CD4-positive, CD25-positive, alpha-beta regulatory T cell (primary cell): ENCODE measurements at regions not wholly inside any gene's neighbourhood (a gene's known extent, or its start where the extent isn't known, plus 50 kb on each side); places are given as distances from the start of the nearest gene placed in this dataset.

Experiments used
- ATAC-seq, 2 donors: fragments of 150-1000 bp; cut with Tn5 transposase; one replicate each; pipeline ENCODE4 v1.10.0; 2021; ENCODE audit warnings: low read depth in 2 of 2, moderate number of reproducible peaks in 2 of 2, moderate library complexity in 1 of 2
- DNase-seq, 3 donors: peaks; one replicate each; pipeline versions ENCODE4 v3.0.0 to v3.0.0-alpha.2; 2012 to 2022; ENCODE audit warnings: mixed read lengths in 1 of 3
- H3K27ac ChIP-seq: one replicate; pipeline ENCODE4 v1.7.0; 2013; ENCODE audit warnings: mild to moderate bottlenecking, low read length; ENCODE audit not compliant: insufficient read depth, poor library complexity, severe bottlenecking
- H3K27me3 ChIP-seq: one replicate; pipeline ENCODE4 v1.7.0; 2013; ENCODE audit warnings: low read length; ENCODE audit not compliant: control insufficient read depth, insufficient read depth
- H3K36me3 ChIP-seq: one replicate; pipeline ENCODE4 v1.7.0; 2013; ENCODE audit warnings: mild to moderate bottlenecking, low read length, moderate library complexity; ENCODE audit not compliant: control insufficient read depth, insufficient read depth
- H3K4me1 ChIP-seq: 2 replicates; pipeline ENCODE4 v1.7.0; 2013; ENCODE audit warnings: mild to moderate bottlenecking, low read length; ENCODE audit not compliant: insufficient read depth, control insufficient read depth, poor library complexity, severe bottlenecking
- H3K4me3 ChIP-seq: one replicate; pipeline ENCODE4 v1.7.0; 2013; ENCODE audit warnings: low read depth, mild to moderate bottlenecking, low read length, moderate library complexity
- H3K9me3 ChIP-seq, 2 experiments: 1 replicate in 1 of 2; 2 replicates in 1 of 2; pipeline ENCODE4 v1.7.0; 2013; ENCODE audit warnings: low read length in 2 of 2, mild to moderate bottlenecking in 1 of 2, moderate library complexity in 1 of 2; ENCODE audit not compliant: control insufficient read depth in 2 of 2
- H3K27ac Mint-ChIP-seq, 3 donors: one replicate each; pipeline ENCODE4 v1.8.0; 2020 to 2022; ENCODE audit warnings: mild to moderate bottlenecking in 3 of 3, mixed read lengths in 3 of 3, moderate library complexity in 2 of 3
- H3K27me3 Mint-ChIP-seq: one replicate; pipeline ENCODE4 v1.8.0; 2022; ENCODE audit warnings: mild to moderate bottlenecking, mixed read lengths
- H3K36me3 Mint-ChIP-seq: one replicate; pipeline ENCODE4 v1.8.0; 2020; ENCODE audit warnings: mixed read lengths
- H3K4me1 Mint-ChIP-seq, 4 donors: one replicate each; pipeline ENCODE4 v1.8.0; 2020 to 2022; ENCODE audit warnings: mixed read lengths in 4 of 4, mild to moderate bottlenecking in 1 of 4
- H3K4me3 Mint-ChIP-seq, 4 donors: one replicate each; pipeline ENCODE4 v1.8.0; 2020 to 2022; ENCODE audit warnings: mild to moderate bottlenecking in 4 of 4, mixed read lengths in 4 of 4, moderate library complexity in 3 of 4
- H3K9me3 Mint-ChIP-seq, 7 donors: one replicate each; pipeline ENCODE4 v1.8.0; 2020 to 2022; ENCODE audit warnings: mixed read lengths in 7 of 7, mild to moderate bottlenecking in 3 of 7, moderate library complexity in 2 of 7

GRCh38 chr17:34413443-34414119 is 50.5 kb upstream of the CCL1 start:
- Mint-ChIP-seq H3K27me3 (peaks cover 18% of the 10 kb centered on the region), H3K9me3 (peaks cover 0 to 1% (median 0%) of the 10 kb centered on the region in 7 donors), H3K4me3 (no peak overlapping the region), H3K4me1 (no peaks in the 10 kb centered on the region), H3K36me3 (no peaks in the 10 kb centered on the region), H3K27ac (no peak overlapping the region)
- H3K27ac ChIP-seq = no peak overlapping the region
- no peaks in the 10 kb centered on the region for H3K9me3 ChIP-seq
- H3K36me3 ChIP-seq = no peaks in the 10 kb centered on the region
- no peak overlapping the region for H3K4me3 ChIP-seq
- peaks cover 4% of the 10 kb centered on the region for H3K27me3 ChIP-seq
- DNase-seq (no peak), ATAC-seq (no peak)
- no peaks in the 10 kb centered on the region for H3K4me1 ChIP-seq

GRCh38 chr17:34412965-34413441 is 50.0 kb upstream of the CCL1 start:
- peaks cover 0 to 1% (median 0%) of the 10 kb centered on the region in 7 donors for H3K9me3 Mint-ChIP-seq
- DNase-seq = no peak
- no peak overlapping the region for H3K27ac ChIP-seq
- no peaks in the 10 kb centered on the region for H3K9me3 ChIP-seq
- peaks cover 4% of the 10 kb centered on the region for H3K27me3 ChIP-seq
- H3K36me3 Mint-ChIP-seq = no peaks in the 10 kb centered on the region
- H3K4me1 Mint-ChIP-seq = no peaks in the 10 kb centered on the region
- no peak overlapping the region for H3K4me3 Mint-ChIP-seq
- no peak overlapping the region for H3K27ac Mint-ChIP-seq
- H3K36me3 ChIP-seq = no peaks in the 10 kb centered on the region
- ATAC-seq = no peak
- no peak overlapping the region for H3K4me3 ChIP-seq
- H3K27me3 Mint-ChIP-seq = peaks cover 13% of the 10 kb centered on the region
- H3K4me1 ChIP-seq = no peaks in the 10 kb centered on the region
